GM12891 (cell line): ENCODE measurements at regions not wholly inside any gene's neighbourhood (a gene's known extent, or its start where the extent isn't known, plus 50 kb on each side); places are given as distances from the start of the nearest gene placed in this dataset.
A peak's percentile ranks its signal among the peaks of the same experiment; 100 is the strongest.
"Not testable (repeated sequence)": the region's sequence is repeated elsewhere in the genome, so short reads cannot be mapped to it uniquely, and the experiment has no call there.

Experiments
- DNase-seq: peaks from one replicate; pipeline ENCODE4 v3.0.0; 2011; ENCODE audit warnings: low spot score; ENCODE audit not compliant: insufficient read length
- FAIRE-seq: peaks from 2 replicates; lab custom pipeline; 2011; peaks lifted over from hg19 to GRCh38; lab: Jason Lieb, UNC
- PAX5 ChIP-seq: IDR thresholded peaks from 2 replicates; pipeline ENCODE4 v1.6.1; 2011; ENCODE audit warnings: low read length, moderate library complexity, mild to moderate bottlenecking; ENCODE audit not compliant: insufficient read depth, severe bottlenecking
- POLR2A ChIP-seq: IDR thresholded peaks from 2 replicates; pipeline ENCODE4 v1.6.1; 2011; ENCODE audit warnings: low read depth, low read length, control low read depth
- POLR2AphosphoS5 ChIP-seq: IDR thresholded peaks from 2 replicates; pipeline ENCODE4 v1.6.1; 2011; ENCODE audit warnings: low read depth, low read length, control low read depth
- POU2F2 ChIP-seq: IDR thresholded peaks from 2 replicates; pipeline ENCODE4 v1.6.1; 2011; ENCODE audit warnings: low read depth, mild to moderate bottlenecking, control low read depth, low read length, moderate library complexity
- SPI1 ChIP-seq: IDR thresholded peaks from 2 replicates; pipeline ENCODE4 v1.6.1; 2011; ENCODE audit warnings: low read depth, low read length, control low read depth
- TAF1 ChIP-seq: IDR thresholded peaks from 2 replicates; pipeline ENCODE4 v1.6.1; 2011; ENCODE audit warnings: low read depth, low read length, control low read depth

DNA sequence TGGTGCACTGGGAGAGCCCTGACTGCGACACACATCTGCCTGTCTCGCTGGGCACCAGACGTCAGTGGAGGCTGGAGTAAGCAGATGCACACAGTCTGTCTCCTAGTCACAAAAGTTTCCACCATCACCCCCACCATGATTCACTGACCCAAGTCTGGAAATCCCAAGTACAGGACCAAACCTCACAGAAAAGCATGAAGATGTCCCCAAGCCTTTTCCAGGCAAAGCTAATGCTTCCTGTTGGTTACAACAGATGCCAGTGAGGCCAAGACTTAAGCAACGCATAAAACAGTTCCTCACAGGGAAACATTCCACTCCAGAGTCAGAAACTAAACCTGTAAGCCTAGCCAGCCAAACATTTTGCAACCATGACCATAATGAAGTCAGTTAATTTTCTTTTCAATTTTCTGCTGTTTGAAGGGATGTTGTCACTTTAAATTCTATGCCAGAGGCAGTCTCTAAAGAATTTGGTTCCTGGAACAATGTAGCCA, 259.3 kb upstream of the SLC30A5 start:
- TF ChIP-seq TAF1 (no peak), SPI1 (no peak), POU2F2 (no peak), POLR2A (no peak), POLR2AphosphoS5 (no peak), PAX5 (no peak)
- no peak for FAIRE-seq
- DNase-seq: no peak

DNA sequence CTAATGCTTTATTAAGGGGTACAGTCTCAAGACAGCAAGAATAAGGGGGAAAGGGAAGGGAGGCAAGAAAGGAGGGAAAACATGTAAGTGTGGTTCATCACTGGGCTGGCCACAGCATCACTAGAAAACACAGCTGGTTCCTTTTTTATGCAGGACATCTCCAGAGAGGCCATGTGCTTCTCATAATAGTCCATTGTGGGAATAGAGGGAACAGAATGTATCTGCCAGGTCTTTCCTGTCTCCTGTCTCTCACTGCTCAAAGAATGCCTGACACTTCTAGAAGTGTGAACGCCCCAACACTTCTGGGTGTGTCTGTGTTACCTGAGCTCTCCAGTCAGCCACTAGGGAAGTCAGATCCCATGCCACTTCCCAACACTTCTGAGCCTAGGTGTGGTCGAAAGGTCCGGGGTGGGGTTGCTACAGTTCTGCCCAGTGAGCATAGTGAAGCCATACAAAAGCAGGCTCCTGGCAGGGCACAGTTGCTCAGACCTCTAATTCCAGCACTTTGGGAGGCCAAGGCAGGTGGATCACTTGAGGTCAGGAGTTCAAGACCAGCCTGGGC, 255.6 kb upstream of the SLC30A5 start:
- DNase-seq: no peak
- FAIRE-seq: no peak
- TF ChIP-seq TAF1 (no peak), PAX5 (no peak), POU2F2 (no peak), POLR2A (no peak), POLR2AphosphoS5 (no peak), SPI1 (no peak)

DNA sequence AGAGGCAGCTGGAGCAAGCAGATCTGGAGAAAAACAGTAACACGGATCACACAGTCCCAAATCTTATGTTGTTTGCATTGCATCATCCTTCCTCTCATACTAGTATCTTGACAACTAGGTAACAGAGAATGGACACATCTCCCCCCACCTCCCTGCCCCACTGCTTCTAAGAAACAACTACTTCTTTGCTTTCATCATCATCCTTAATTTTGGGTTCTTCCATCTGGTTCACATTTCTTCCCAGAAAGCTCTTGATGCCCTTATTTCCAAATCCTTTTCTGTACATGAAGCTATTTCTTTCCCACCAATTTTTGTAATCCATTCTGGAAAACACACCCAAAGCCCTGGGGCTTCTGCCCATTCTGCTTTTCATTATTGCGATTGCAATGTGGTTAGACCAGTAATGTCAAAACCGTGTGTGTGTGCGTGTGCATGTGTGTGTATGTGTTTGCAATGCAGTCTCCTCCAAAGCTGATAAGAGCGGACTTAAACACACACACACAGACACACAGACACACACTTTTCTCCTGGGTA, 254.7 kb upstream of the SLC30A5 start:
- TF ChIP-seq PAX5: no peak
- peak; percentile 28 for FAIRE-seq
- DNase-seq: no peak

DNA sequence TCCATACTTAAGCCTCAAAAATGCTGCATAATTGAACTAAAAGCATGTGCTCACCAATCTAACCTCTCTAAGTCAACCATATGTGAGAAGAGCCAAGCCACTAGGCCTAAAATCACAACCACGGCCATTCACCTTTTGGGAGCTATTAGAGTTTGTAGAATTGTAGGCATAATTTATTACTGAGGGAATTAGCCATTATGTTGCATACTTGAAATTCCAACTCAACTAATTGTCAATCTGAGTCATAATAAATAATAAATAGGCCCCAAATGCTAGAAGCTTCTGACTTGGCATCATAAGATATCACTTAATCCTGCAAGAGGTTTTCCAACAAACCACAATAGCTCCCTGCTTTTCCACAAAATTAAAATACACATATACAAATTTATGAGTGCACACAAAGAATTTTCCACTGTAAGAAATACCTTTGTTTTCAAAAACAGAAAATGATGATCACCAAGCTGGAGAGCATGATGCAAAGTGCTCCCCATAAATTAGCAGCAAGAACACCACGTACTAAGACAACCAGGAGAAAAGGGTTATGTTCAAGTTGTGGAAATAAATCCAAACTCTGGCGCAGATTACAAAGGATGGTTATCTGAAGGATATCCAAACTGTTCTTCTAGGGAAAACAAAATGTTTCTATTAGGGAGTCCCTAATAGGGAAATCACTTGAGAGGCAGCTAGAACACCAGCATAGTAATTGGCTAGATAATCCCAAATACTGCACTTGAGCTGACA, 250.0 kb upstream of the SLC30A5 start:
- FAIRE-seq (no peak), DNase-seq (no peak)
- TF ChIP-seq SPI1: no peak
- no peak for TF ChIP-seq POU2F2
- TF ChIP-seq PAX5: no peak
- no peak for TF ChIP-seq POLR2A
- no peak for TF ChIP-seq TAF1
- TF ChIP-seq POLR2AphosphoS5: no peak

DNA sequence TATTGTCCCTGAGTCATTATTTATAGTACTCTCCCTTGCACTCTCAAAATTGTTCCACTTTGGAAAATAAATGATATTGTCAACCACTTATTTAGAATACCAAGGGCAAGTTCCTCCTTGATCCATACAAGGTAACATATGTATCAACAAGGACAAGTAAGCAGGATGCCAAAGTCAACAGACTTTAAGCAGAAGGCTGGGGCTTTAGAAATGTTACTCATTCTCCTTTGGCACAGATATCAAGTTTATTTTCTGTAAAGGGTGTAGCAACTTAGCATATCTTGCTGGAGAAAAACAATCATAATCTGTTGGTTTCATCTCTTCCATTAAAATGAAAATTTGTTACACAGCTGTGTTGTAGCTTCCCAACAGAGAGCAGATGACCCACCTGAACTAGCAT, 248.7 kb upstream of the SLC30A5 start:
- FAIRE-seq (no peak), DNase-seq (no peak)
- TF ChIP-seq POLR2AphosphoS5: no peak
- TF ChIP-seq POU2F2: no peak
- no peak for TF ChIP-seq PAX5

DNA sequence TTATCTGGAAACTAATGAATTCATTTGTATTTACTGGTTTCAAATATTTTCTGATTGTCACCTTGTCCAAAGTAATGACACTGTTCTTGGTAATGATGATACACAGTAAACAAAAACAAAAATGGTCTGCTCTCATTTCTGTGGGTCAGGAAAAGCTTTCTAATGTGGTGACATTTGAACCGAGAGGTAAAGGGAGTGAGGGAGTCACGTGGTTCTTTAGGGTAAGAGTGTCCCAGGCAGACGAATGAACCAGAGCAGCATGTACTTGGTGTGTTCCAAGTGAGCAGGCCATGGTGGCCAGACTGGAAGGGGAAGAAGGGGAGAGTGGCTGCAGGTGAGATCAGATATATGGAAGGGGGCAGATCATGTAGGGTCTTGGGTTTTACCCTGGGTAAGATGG, 247.0 kb upstream of the SLC30A5 start:
- TF ChIP-seq POLR2AphosphoS5: no peak
- FAIRE-seq: no peak
- no peak for DNase-seq

DNA sequence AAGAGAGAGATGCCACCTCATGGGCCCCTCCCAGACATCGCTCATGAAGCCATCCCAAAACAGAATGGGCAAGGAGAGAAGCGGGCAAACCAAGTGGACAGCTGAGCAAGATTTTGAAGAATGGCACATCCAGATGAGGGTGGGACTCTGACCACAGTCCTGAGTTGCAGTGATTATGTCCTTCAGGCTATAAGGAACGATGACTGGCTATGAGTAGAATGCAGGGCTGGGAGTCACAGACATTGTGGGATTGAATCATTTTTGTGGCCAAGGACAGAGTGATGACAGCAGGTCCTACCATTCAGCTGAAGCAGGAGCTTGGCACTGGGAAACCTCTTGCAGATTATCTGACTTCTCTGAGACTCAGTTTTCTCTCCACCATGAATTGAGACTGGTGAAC, 245.7 kb upstream of the SLC30A5 start:
- DNase-seq (no peak), FAIRE-seq (no peak)
- no peak for TF ChIP-seq POLR2AphosphoS5

DNA sequence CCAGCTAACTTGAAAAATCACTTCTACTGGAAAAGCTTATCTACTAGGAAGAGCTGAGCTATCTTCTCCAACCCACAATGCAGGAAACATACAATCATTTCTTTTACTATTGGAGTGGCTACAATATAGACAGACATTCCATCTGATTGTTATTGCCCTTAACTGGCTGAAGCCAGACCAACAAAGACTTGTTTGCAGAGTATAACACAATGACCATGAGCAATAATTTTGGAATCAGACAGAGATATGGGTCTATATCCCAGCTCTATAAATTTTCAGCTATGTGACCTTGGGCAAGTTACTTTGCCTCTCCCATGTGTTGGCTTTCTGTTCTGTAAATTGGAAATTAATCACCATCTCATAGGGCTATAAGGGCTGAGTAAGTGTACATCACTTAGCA, 244.7 kb upstream of the SLC30A5 start:
- FAIRE-seq (no peak), DNase-seq (no peak)
- no peak for TF ChIP-seq PAX5
- TF ChIP-seq POU2F2: no peak
- no peak for TF ChIP-seq POLR2A
- TF ChIP-seq POLR2AphosphoS5: no peak
- no peak for TF ChIP-seq SPI1
- no peak for TF ChIP-seq TAF1

DNA sequence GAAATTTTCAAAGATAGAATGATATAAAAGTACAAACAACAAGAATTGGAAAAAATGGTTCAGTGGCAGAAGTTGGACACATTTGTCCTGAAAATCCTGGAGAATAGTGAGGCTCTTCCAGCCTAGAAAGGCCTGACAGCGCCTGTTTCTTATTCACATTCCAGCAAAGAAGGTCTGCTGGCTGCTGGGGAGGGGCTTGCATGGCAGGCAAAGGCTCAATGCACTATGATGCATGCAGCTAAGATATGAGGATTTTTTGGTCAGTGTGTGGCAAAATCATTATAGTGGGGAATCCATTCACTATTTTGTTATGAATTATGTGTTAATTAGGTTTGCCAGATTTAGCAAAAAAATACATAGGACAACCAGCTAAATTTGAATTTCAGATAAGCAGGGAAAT, 243.9 kb upstream of the SLC30A5 start:
- TF ChIP-seq SPI1 (no peak), POLR2AphosphoS5 (no peak), POLR2A (no peak), TAF1 (no peak), POU2F2 (no peak), PAX5 (no peak)
- no peak for FAIRE-seq
- no peak for DNase-seq

DNA sequence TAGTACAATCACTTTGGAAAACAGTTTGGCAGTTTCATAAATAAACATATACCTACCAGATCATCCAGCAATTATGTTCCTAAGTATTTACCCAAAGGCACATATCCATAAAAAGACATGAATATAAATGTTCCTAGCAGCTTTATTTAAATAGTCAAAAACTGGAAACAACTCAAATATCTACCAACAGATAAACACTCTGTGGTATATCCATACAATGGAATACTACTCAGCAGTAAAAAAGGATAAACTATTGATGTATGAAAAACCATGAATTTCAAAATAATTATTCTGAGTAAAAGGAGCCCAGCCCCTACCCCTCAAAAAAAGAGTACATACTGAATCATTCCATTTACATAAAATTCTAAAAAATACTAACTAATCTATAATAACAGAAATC, 232.7 kb upstream of the SLC30A5 start:
- FAIRE-seq (no peak), DNase-seq (no peak)
- no peak for TF ChIP-seq PAX5
- no peak for TF ChIP-seq TAF1
- no peak for TF ChIP-seq POLR2AphosphoS5
- no peak for TF ChIP-seq POLR2A
- TF ChIP-seq SPI1: no peak
- no peak for TF ChIP-seq POU2F2

DNA sequence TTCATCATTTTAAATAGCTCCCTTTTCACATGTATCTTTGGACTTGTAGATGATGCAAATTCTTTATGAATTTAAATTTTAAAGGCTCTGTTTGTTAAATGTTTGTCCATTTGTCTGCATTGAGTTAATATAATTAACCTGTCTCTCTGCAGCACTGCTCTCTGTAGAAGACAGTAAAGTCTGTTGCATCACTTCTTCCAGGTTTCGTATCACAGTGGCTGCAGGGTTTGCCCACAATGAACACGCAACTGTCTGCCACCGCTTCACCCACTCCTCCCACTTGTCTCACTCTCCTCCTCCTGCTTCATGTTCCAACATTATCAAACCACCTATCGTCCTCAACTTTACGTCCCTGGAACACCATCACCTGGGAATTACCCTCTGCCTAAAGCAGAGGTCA, 231.3 kb upstream of the SLC30A5 start:
- TF ChIP-seq TAF1 (no peak), PAX5 (no peak), POLR2A (no peak), POU2F2 (no peak), SPI1 (no peak), POLR2AphosphoS5 (no peak)
- FAIRE-seq (no peak), DNase-seq (no peak)

DNA sequence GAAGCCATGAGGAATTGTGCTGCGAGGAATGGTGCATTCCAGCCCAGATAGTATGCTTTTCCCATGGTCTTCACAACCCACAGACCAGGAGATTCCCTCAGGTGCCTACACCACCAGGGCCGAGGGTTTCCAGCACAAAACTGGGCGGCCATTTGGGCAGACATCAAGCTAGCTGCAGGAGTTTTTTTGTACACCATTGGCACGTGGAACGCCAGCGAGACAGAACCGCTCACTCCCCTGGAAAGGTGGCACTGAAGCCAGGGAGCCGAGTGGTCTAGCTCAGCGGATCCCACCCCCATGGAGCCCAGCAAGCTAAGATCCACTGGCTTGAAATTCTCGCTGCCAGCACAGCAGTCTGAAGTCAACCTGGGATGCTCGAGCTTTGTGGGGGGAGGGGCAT, 228.6 kb upstream of the SLC30A5 start:
- DNase-seq, FAIRE-seq: not testable (repeated sequence)
